CD4-positive, CD25-positive, alpha-beta regulatory T cell (primary cell): ENCODE measurements at regions not wholly inside any gene's neighbourhood (a gene's known extent, or its start where the extent isn't known, plus 50 kb on each side); places are given as distances from the start of the nearest gene placed in this dataset.

Experiments
- ATAC-seq, 2 donors: fragments of 150-1000 bp; cut with Tn5 transposase; one replicate each; pipeline ENCODE4 v1.10.0; 2021; ENCODE audit warnings: low read depth in 2 of 2, moderate number of reproducible peaks in 2 of 2, moderate library complexity in 1 of 2
- DNase-seq, 3 donors: peaks; one replicate each; pipeline versions ENCODE4 v3.0.0 to v3.0.0-alpha.2; 2012 to 2022; ENCODE audit warnings: mixed read lengths in 1 of 3
- H3K27ac ChIP-seq: one replicate; pipeline ENCODE4 v1.7.0; 2013; ENCODE audit warnings: mild to moderate bottlenecking, low read length; ENCODE audit not compliant: insufficient read depth, poor library complexity, severe bottlenecking
- H3K27me3 ChIP-seq: one replicate; pipeline ENCODE4 v1.7.0; 2013; ENCODE audit warnings: low read length; ENCODE audit not compliant: control insufficient read depth, insufficient read depth
- H3K36me3 ChIP-seq: one replicate; pipeline ENCODE4 v1.7.0; 2013; ENCODE audit warnings: mild to moderate bottlenecking, low read length, moderate library complexity; ENCODE audit not compliant: control insufficient read depth, insufficient read depth
- H3K4me1 ChIP-seq: 2 replicates; pipeline ENCODE4 v1.7.0; 2013; ENCODE audit warnings: mild to moderate bottlenecking, low read length; ENCODE audit not compliant: insufficient read depth, control insufficient read depth, poor library complexity, severe bottlenecking
- H3K4me3 ChIP-seq: one replicate; pipeline ENCODE4 v1.7.0; 2013; ENCODE audit warnings: low read depth, mild to moderate bottlenecking, low read length, moderate library complexity
- H3K9me3 ChIP-seq, 2 experiments: 1 replicate in 1 of 2; 2 replicates in 1 of 2; pipeline ENCODE4 v1.7.0; 2013; ENCODE audit warnings: low read length in 2 of 2, mild to moderate bottlenecking in 1 of 2, moderate library complexity in 1 of 2; ENCODE audit not compliant: control insufficient read depth in 2 of 2
- H3K27ac Mint-ChIP-seq, 3 donors: one replicate each; pipeline ENCODE4 v1.8.0; 2020 to 2022; ENCODE audit warnings: mild to moderate bottlenecking in 3 of 3, mixed read lengths in 3 of 3, moderate library complexity in 2 of 3
- H3K27me3 Mint-ChIP-seq: one replicate; pipeline ENCODE4 v1.8.0; 2022; ENCODE audit warnings: mild to moderate bottlenecking, mixed read lengths
- H3K36me3 Mint-ChIP-seq: one replicate; pipeline ENCODE4 v1.8.0; 2020; ENCODE audit warnings: mixed read lengths
- H3K4me1 Mint-ChIP-seq, 4 donors: one replicate each; pipeline ENCODE4 v1.8.0; 2020 to 2022; ENCODE audit warnings: mixed read lengths in 4 of 4, mild to moderate bottlenecking in 1 of 4
- H3K4me3 Mint-ChIP-seq, 4 donors: one replicate each; pipeline ENCODE4 v1.8.0; 2020 to 2022; ENCODE audit warnings: mild to moderate bottlenecking in 4 of 4, mixed read lengths in 4 of 4, moderate library complexity in 3 of 4
- H3K9me3 Mint-ChIP-seq, 7 donors: one replicate each; pipeline ENCODE4 v1.8.0; 2020 to 2022; ENCODE audit warnings: mixed read lengths in 7 of 7, mild to moderate bottlenecking in 3 of 7, moderate library complexity in 2 of 7

GRCh38 chr10:131703541-131703940, 197.3 kb upstream of the PPP2R2D start:
- Mint-ChIP-seq H3K27me3 (no peaks in the 10 kb centered on the region), H3K27ac (no peak overlapping the region), H3K4me3 (no peak overlapping the region), H3K4me1 (no peaks in the 10 kb centered on the region), H3K9me3 (peaks cover 0 to 8% (median 0%) of the 10 kb centered on the region in 7 donors), H3K36me3 (no peaks in the 10 kb centered on the region)
- Histone ChIP-seq H3K27me3 (no peaks in the 10 kb centered on the region), H3K36me3 (no peaks in the 10 kb centered on the region), H3K27ac (no peak overlapping the region), H3K4me3 (no peak overlapping the region), H3K4me1 (no peaks in the 10 kb centered on the region), H3K9me3 (no peaks in the 10 kb centered on the region)
- ATAC-seq (no peak), DNase-seq (no peak)

GRCh38 chr10:131703941-131704340, 196.9 kb upstream of the PPP2R2D start:
- Histone ChIP-seq H3K4me1 (no peaks in the 10 kb centered on the region), H3K27ac (no peak overlapping the region), H3K27me3 (no peaks in the 10 kb centered on the region), H3K36me3 (no peaks in the 10 kb centered on the region), H3K9me3 (no peaks in the 10 kb centered on the region), H3K4me3 (no peak overlapping the region)
- DNase-seq (no peak), ATAC-seq (no peak)
- Mint-ChIP-seq H3K36me3 (no peaks in the 10 kb centered on the region), H3K9me3 (peaks cover 0 to 8% (median 0%) of the 10 kb centered on the region in 7 donors), H3K4me3 (no peak overlapping the region), H3K27me3 (no peaks in the 10 kb centered on the region), H3K27ac (no peak overlapping the region), H3K4me1 (no peaks in the 10 kb centered on the region)

- H3K4me3 Mint-ChIP-seq: no peak overlapping the region
- H3K9me3 Mint-ChIP-seq: peaks cover 0 to 8% (median 2%) of the 10 kb centered on the region in 7 donors
- Histone ChIP-seq H3K27ac (no peak overlapping the region), H3K4me1 (no peaks in the 10 kb centered on the region), H3K4me3 (no peak overlapping the region), H3K36me3 (no peaks in the 10 kb centered on the region), H3K27me3 (no peaks in the 10 kb centered on the region), H3K9me3 (no peaks in the 10 kb centered on the region)
- H3K4me1 Mint-ChIP-seq: no peaks in the 10 kb centered on the region
- no peaks in the 10 kb centered on the region for H3K27me3 Mint-ChIP-seq
- no peak overlapping the region for H3K27ac Mint-ChIP-seq
- DNase-seq: no peak
- no peak for ATAC-seq
- H3K36me3 Mint-ChIP-seq: no peaks in the 10 kb centered on the region
These were observed 194.3 kb upstream of the PPP2R2D start for GRCh38 chr10:131706476-131706875.

- DNase-seq (no peak), ATAC-seq (no peak)
- H3K9me3 Mint-ChIP-seq: peaks cover 0 to 8% (median 2%) of the 10 kb centered on the region in 7 donors
- no peak overlapping the region for H3K4me3 ChIP-seq
- no peak overlapping the region for H3K27ac Mint-ChIP-seq
- no peaks in the 10 kb centered on the region for H3K36me3 ChIP-seq
- no peaks in the 10 kb centered on the region for H3K9me3 ChIP-seq
- no peak overlapping the region for H3K27ac ChIP-seq
- H3K4me3 Mint-ChIP-seq: no peak overlapping the region
- no peaks in the 10 kb centered on the region for H3K4me1 ChIP-seq
- no peaks in the 10 kb centered on the region for H3K27me3 ChIP-seq
- no peaks in the 10 kb centered on the region for H3K4me1 Mint-ChIP-seq
- no peaks in the 10 kb centered on the region for H3K27me3 Mint-ChIP-seq
- H3K36me3 Mint-ChIP-seq: no peaks in the 10 kb centered on the region
These were observed 193.9 kb upstream of the PPP2R2D start for GRCh38 chr10:131706952-131707351.

GRCh38 chr10:131708225-131708880, 192.5 kb upstream of the PPP2R2D start:
- peaks cover 0 to 8% (median 2%) of the 10 kb centered on the region in 7 donors for H3K9me3 Mint-ChIP-seq
- H3K27ac Mint-ChIP-seq: no peak overlapping the region
- Histone ChIP-seq H3K9me3 (no peaks in the 10 kb centered on the region), H3K4me3 (no peak overlapping the region), H3K27me3 (no peaks in the 10 kb centered on the region), H3K27ac (no peak overlapping the region), H3K36me3 (no peaks in the 10 kb centered on the region), H3K4me1 (no peaks in the 10 kb centered on the region)
- H3K4me1 Mint-ChIP-seq: no peaks in the 10 kb centered on the region
- ATAC-seq (no peak), DNase-seq (no peak)
- H3K27me3 Mint-ChIP-seq: no peaks in the 10 kb centered on the region
- no peak overlapping the region for H3K4me3 Mint-ChIP-seq
- H3K36me3 Mint-ChIP-seq: no peaks in the 10 kb centered on the region

- H3K9me3 ChIP-seq: no peaks in the 10 kb centered on the region
- Mint-ChIP-seq H3K9me3 (peaks cover 0 to 8% (median 2%) of the 10 kb centered on the region in 7 donors), H3K36me3 (no peaks in the 10 kb centered on the region), H3K4me1 (no peaks in the 10 kb centered on the region), H3K27me3 (no peaks in the 10 kb centered on the region), H3K27ac (no peak overlapping the region), H3K4me3 (no peak overlapping the region)
- no peak overlapping the region for H3K27ac ChIP-seq
- ATAC-seq (no peak), DNase-seq (no peak)
- no peaks in the 10 kb centered on the region for H3K27me3 ChIP-seq
- no peak overlapping the region for H3K4me3 ChIP-seq
- no peaks in the 10 kb centered on the region for H3K36me3 ChIP-seq
- no peaks in the 10 kb centered on the region for H3K4me1 ChIP-seq
These were observed 190.5 kb upstream of the PPP2R2D start for GRCh38 chr10:131710142-131710861.

- DNase-seq (no peak), ATAC-seq (no peak)
- Histone ChIP-seq H3K27me3 (no peaks in the 10 kb centered on the region), H3K4me3 (no peak overlapping the region), H3K27ac (no peak overlapping the region), H3K4me1 (no peaks in the 10 kb centered on the region), H3K9me3 (no peaks in the 10 kb centered on the region), H3K36me3 (no peaks in the 10 kb centered on the region)
- no peak overlapping the region for H3K4me3 Mint-ChIP-seq
- H3K4me1 Mint-ChIP-seq: peaks cover 0 to 4% (median 3%) of the 10 kb centered on the region in 4 donors
- H3K36me3 Mint-ChIP-seq: no peaks in the 10 kb centered on the region
- H3K27ac Mint-ChIP-seq: no peak overlapping the region
- peaks cover 4% of the 10 kb centered on the region for H3K27me3 Mint-ChIP-seq
- peaks cover 0 to 7% (median 4%) of the 10 kb centered on the region in 7 donors for H3K9me3 Mint-ChIP-seq
These were observed 178.7 kb upstream of the PPP2R2D start for GRCh38 chr10:131722121-131722520.
